Right cardiac atrium (tissue), 5 donors: ENCODE measurements at regions not wholly inside any gene's neighbourhood (a gene's known extent, or its start where the extent isn't known, plus 50 kb on each side); places are given as distances from the start of the nearest gene placed in this dataset.
"Not testable (repeated sequence)": the region's sequence is repeated elsewhere in the genome, so short reads cannot be mapped to it uniquely, and the experiment has no call there.

Source experiments
- ATAC-seq, 2 donors: fragments of 200-7000 bp; cut with Tn5 transposase; one replicate each; pipeline versions ENCODE4 v1.8.0 to v1.9.1; 2020; ENCODE audit warnings: moderate library complexity in 2 of 2, mild to moderate bottlenecking in 1 of 2
- DNase-seq, 3 donors: peaks; one replicate each; pipeline ENCODE4 v3.0.0-alpha.2; 2020
- H3K27ac ChIP-seq: one replicate; pipeline ENCODE4 v1.5.1; 2013; ENCODE audit warnings: mild to moderate bottlenecking, low read length, control low read depth, moderate library complexity
- H3K27me3 ChIP-seq: one replicate; pipeline ENCODE4 v1.6.1; 2013; ENCODE audit not compliant: control insufficient read depth, insufficient read depth
- H3K4me1 ChIP-seq: one replicate; pipeline ENCODE4 v1.6.1; 2013; ENCODE audit warnings: low read length; ENCODE audit not compliant: control insufficient read depth, insufficient read depth
- H3K4me3 ChIP-seq: one replicate; pipeline ENCODE4 v1.5.1; 2013; ENCODE audit warnings: low read length, control low read depth
- H3K9me3 ChIP-seq: one replicate; pipeline ENCODE4 v1.6.1; 2013; ENCODE audit warnings: low read length; ENCODE audit not compliant: control insufficient read depth
- WGBS: extraction: QIAGEN DNeasy Blood & Tissue Kit; methylation state at CpG from one replicate; pipeline ENCODE4 v1.1.7; 2013; 5-methylcytosine and 5-hydroxymethylcytosine counted together
- intact Hi-C, 4 donors: fragments of 100-400 bp; cut with DNase I; formaldehyde crosslinking; loops; one replicate each; pipeline versions ENCODE4 v1.11.0 to v1.14.0; 2022 to 2023
- donor health status: healthy with polysubstance abuse.
- donor health status: DM: no; HTN: yes; CAD: no.
- donor health status: DM: no; HTN: no; CAD: no.
- donor health status: DM: no; HTN: yes; CAD: no; lungs with severe emphysema.
- donor health status: DM: yes; HTN: yes; CAD: no.

DNA sequence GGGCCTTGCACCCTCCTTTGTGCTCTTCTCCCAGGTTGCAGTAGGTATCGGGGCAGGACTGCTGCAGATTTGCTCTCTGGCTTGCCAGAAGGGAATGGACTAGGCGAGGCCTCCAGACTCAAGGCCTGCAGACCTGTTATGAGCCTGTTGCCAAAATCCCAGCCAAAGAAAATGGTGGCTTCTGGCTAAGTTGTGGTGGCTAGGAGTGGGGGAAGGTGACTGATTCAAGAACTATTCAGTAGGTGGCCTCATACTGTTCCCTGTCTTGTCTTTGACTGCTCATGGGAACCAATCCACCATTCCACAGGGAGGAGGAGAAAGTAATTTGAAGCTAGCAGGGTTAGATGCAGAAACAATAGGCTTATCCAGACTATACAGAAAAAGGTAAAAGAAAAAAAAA, 380.4 kb upstream of the PROK2 start:
- no peaks in the 10 kb centered on the region for H3K4me1 ChIP-seq
- no peaks in the 10 kb centered on the region for H3K9me3 ChIP-seq
- no peak overlapping the region for H3K4me3 ChIP-seq
- intact Hi-C loops, result no loop called here
- ATAC-seq, result no peak
- DNase-seq, result no peak
- 99% methylated on average over 2 of the region's 2 CpGs for WGBS
- H3K27me3 ChIP-seq, result no peaks in the 10 kb centered on the region
- H3K27ac ChIP-seq, result no peak overlapping the region

DNA sequence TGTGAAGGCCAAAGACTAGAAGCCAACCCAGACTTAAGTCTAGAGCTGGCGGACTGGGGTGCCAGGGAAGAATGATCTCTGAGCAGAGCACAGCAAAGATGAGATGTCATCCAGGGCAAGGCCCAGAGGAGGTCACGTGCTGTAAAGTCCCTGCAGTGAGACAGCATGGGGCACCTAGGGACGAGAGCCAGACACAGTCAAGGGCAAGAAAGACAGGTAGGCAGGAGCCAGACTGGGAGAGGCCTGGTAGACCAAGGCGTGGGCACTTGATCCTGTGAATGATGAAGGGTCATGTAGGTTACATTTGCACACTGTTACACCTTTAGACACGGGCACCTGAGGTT, 379.7 kb upstream of the PROK2 start:
- no peaks in the 10 kb centered on the region for H3K9me3 ChIP-seq
- DNase-seq, result no peak
- WGBS, result 95% methylated on average over 5 of the region's 5 CpGs
- H3K27me3 ChIP-seq, result no peaks in the 10 kb centered on the region
- H3K4me1 ChIP-seq, result no peaks in the 10 kb centered on the region
- no peak for ATAC-seq
- intact Hi-C loops, result no loop called here
- H3K4me3 ChIP-seq, result no peak overlapping the region
- H3K27ac ChIP-seq, result no peak overlapping the region

DNA sequence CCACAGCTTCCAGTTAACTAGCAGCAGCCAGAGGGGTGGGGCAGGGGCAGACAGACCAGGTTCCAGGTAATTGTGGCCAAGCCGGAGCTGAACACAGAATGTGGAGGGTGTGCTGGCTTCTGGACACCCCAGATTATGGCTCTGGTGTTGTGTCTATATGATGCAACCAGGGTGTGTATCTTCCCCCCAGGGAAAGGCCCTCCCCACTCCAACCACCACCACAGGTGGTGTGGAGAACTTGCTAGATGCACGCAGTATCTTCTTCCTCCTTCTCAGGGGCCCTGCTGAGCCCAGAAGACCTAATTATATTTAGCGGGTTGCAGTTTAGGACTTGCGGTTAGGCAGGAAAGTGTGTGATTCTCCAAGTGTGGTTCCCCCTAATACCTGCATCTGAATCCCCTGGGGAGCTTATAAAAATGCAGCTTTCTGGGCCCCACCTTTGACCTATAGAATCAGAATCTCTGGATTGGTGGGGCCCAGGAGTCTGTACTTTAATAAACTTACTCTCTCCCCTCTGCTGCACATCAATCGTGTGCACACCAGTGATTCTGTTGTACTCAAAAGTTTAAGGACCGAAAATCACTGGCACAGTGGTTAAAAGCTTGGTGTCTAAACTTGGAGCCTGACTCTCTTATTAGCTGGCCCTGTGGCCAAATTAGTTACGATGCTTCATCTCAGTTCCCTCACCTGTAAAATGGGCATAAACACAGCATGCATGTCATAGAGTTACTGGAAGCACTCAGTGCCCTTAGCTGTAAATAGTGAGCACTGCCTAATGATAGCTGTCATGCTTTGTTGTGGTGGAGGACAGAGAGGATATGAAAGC, 379.1 kb upstream of the PROK2 start:
- Histone ChIP-seq H3K9me3 (no peaks in the 10 kb centered on the region), H3K27me3 (no peaks in the 10 kb centered on the region), H3K27ac (no peak overlapping the region), H3K4me3 (no peak overlapping the region), H3K4me1 (no peaks in the 10 kb centered on the region)
- intact Hi-C loops, result no loop called here
- DNase-seq (no peak), ATAC-seq (no peak)
- 92% methylated on average over 7 of the region's 7 CpGs for WGBS

- intact Hi-C loops, result no loop called here
- H3K27me3 ChIP-seq, result no peaks in the 10 kb centered on the region
- H3K27ac ChIP-seq, result no peak overlapping the region
- ATAC-seq (no peak), DNase-seq (no peak)
- H3K9me3 ChIP-seq, result no peaks in the 10 kb centered on the region
- 97% methylated on average over 6 of the region's 6 CpGs for WGBS
- no peaks in the 10 kb centered on the region for H3K4me1 ChIP-seq
- H3K4me3 ChIP-seq, result no peak overlapping the region
Observed at GRCh38 chr3:72162649-72163184, 377.8 kb upstream of the PROK2 start.

DNA sequence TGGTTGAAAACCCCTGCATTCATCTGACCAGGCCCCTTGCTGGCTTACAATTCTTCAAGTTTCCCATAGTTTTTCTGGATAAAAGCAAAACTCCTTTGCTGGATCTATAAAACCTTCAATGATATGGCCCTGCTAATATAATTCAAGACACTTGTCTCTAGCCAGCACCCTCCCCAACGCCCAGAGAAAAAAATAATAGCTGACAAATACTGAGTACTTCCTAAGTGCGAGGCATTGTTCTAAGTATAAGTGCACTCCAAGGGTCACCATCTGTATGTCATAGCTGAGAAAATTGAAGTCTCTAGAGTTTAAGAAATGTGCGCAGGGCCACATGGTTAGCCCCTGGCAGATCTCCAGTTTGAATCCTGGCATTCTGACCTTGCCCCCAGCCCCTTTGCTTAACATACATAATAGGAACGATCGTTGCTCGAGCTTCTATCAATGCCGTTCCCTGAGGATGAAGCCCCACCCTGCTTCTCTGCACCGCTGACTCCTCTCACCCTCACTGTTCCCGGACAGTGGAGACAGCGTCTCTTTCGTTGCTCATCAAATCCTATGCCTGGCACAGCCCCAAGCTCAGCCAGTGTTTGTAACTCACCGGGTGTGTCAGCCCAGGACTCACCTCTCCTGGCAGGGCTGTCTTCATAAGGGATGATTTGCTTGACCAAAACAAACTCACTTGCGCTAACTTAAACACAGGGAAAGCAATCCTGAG, 377.1 kb upstream of the PROK2 start:
- intact Hi-C loops, result no loop called here
- Histone ChIP-seq H3K27ac (no peak overlapping the region), H3K27me3 (no peaks in the 10 kb centered on the region), H3K4me3 (no peak overlapping the region), H3K4me1 (no peaks in the 10 kb centered on the region), H3K9me3 (no peaks in the 10 kb centered on the region)
- peak in 1 of 2 donors; percentile 63 for ATAC-seq
- WGBS, result 47% methylated on average over 13 of the region's 13 CpGs
- no peak for DNase-seq

GRCh38 chr3:72161285-72161684, 376.3 kb upstream of the PROK2 start:
- H3K27ac ChIP-seq, H3K27me3 ChIP-seq, H3K9me3 ChIP-seq, H3K4me1 ChIP-seq, DNase-seq, ATAC-seq, intact Hi-C loops, H3K4me3 ChIP-seq: not testable (repeated sequence)
- WGBS, result 98% methylated on average over 3 of the region's 3 CpGs

DNA sequence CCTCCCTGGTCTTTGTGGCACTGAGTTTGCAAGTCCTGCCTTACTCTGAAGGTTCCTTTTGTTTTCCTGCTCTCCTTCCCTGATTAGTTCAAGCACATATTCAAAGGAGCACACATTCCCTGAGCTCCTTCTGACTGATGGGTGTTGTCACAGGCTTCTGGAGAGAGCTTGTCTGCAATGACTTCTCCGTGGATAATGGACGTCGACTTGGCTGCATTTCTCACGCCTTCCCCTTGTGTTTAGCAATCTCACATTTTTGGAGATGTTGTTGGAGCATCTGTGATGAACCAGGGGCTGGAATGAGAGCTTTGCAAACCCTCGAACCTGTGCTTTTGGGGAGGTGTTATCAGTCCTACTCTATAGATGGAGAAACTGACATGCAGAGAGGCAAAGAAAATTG, 375.4 kb upstream of the PROK2 start:
- WGBS, result 66% methylated on average over 5 of the region's 5 CpGs
- no peak for ATAC-seq

GRCh38 chr3:72159487-72159886, 374.5 kb upstream of the PROK2 start:
- intact Hi-C loops, result no loop called here
- no peaks in the 10 kb centered on the region for H3K27me3 ChIP-seq
- no peak overlapping the region for H3K4me3 ChIP-seq
- 98% methylated on average over 2 of the region's 2 CpGs for WGBS
- ATAC-seq, result no peak
- no peaks in the 10 kb centered on the region for H3K4me1 ChIP-seq
- no peak for DNase-seq
- no peaks in the 10 kb centered on the region for H3K9me3 ChIP-seq
- no peak overlapping the region for H3K27ac ChIP-seq

More for the DNA sequence above, 375.4 kb upstream of the PROK2 start:
- no peaks in the 10 kb centered on the region for H3K9me3 ChIP-seq
- H3K27ac ChIP-seq, result no peak overlapping the region
- H3K4me3 ChIP-seq, result no peak overlapping the region
- DNase-seq, result no peak
- H3K4me1 ChIP-seq, result no peaks in the 10 kb centered on the region
- intact Hi-C loops, result no loop called here
- H3K27me3 ChIP-seq, result no peaks in the 10 kb centered on the region

- 94% methylated on average over 15 of the region's 15 CpGs for WGBS
- no peak for ATAC-seq
- no peak for DNase-seq
- Histone ChIP-seq H3K27me3 (no peaks in the 10 kb centered on the region), H3K27ac (no peak overlapping the region), H3K4me1 (no peaks in the 10 kb centered on the region), H3K4me3 (no peak overlapping the region), H3K9me3 (no peaks in the 10 kb centered on the region)
- intact Hi-C loops, result no loop called here
Observed at GRCh38 chr3:72158639-72159326, 373.8 kb upstream of the PROK2 start.

GRCh38 chr3:72157748-72158638, 373.0 kb upstream of the PROK2 start:
- no peak for DNase-seq
- ATAC-seq, result no peak
- H3K9me3 ChIP-seq, result no peaks in the 10 kb centered on the region
- WGBS, result 96% methylated on average over 7 of the region's 7 CpGs
- H3K27ac ChIP-seq, result no peak overlapping the region
- H3K4me1 ChIP-seq, result no peaks in the 10 kb centered on the region
- no peak overlapping the region for H3K4me3 ChIP-seq
- intact Hi-C loops, result no loop called here
- H3K27me3 ChIP-seq, result no peaks in the 10 kb centered on the region
